ENCODE measurements at regions not wholly inside any gene's neighbourhood (a gene's known extent, or its start where the extent isn't known, plus 50 kb on each side); places are given as distances from the start of the nearest gene placed in this dataset.
A peak's percentile ranks its signal among the peaks of the same experiment; 100 is the strongest.

GRCh38 chr11:26264266-26264665, 67.7 kb upstream of the ANO3 start:
- H3K4me3 ChIP-seq (ENCODE audit: low read depth, low read length) = no peak overlapping the region
- no peaks in the 10 kb centered on the region for H3K36me3 ChIP-seq (ENCODE audit: control insufficient read depth, insufficient read depth, low read length)
- CTCF ChIA-PET = interaction anchor here (0.9 to 2.5 kb wide), 3 partner anchors 11 to 282 kb away, joined by 3 to 8 read pairs (median 3); no protein-coding TSS in a partner anchor
- DNase-seq (ENCODE audit: low read depth) = no peak
- H3K27me3 ChIP-seq (ENCODE audit: control insufficient read depth, insufficient read depth, low read length) = no peaks in the 10 kb centered on the region
- no peak for TF ChIP-seq CTCF (IDR thresholded peaks at IDR 0.05; ENCODE audit: insufficient read depth, low read depth, low read length)
- POLR2A ChIA-PET = no interaction called here

GRCh38 chr11:26268980-26269660, 62.8 kb upstream of the ANO3 start:
- H3K4me3 ChIP-seq (ENCODE audit: low read depth, low read length) = no peak overlapping the region
- no peak for TF ChIP-seq CTCF (IDR thresholded peaks at IDR 0.05; ENCODE audit: insufficient read depth, low read depth, low read length)
- POLR2A ChIA-PET = no interaction called here
- CTCF ChIA-PET = interaction anchor here (1.4 to 3.3 kb wide), 2 partner anchors 16 to 287 kb away, joined by 6 to 11 read pairs; no protein-coding TSS in a partner anchor
- no peak for DNase-seq (ENCODE audit: low read depth)
- no peaks in the 10 kb centered on the region for H3K36me3 ChIP-seq (ENCODE audit: control insufficient read depth, insufficient read depth, low read length)
- no peaks in the 10 kb centered on the region for H3K27me3 ChIP-seq (ENCODE audit: control insufficient read depth, insufficient read depth, low read length)

- TF ChIP-seq CTCF (IDR thresholded peaks at IDR 0.05; ENCODE audit: insufficient read depth, low read depth, low read length) = no peak
- no peaks in the 10 kb centered on the region for H3K27me3 ChIP-seq (ENCODE audit: control insufficient read depth, insufficient read depth, low read length)
- ChIA-PET POLR2A (no interaction called here), CTCF (interaction anchor here (3.3 kb wide), 1 partner anchor 290 kb away, joined by 11 read pairs; no protein-coding TSS in a partner anchor)
- H3K36me3 ChIP-seq (ENCODE audit: control insufficient read depth, insufficient read depth, low read length) = no peaks in the 10 kb centered on the region
- DNase-seq (ENCODE audit: low read depth) = no peak
- no peak overlapping the region for H3K4me3 ChIP-seq (ENCODE audit: low read depth, low read length)
Observed at GRCh38 chr11:26271666-26272065, 60.3 kb upstream of the ANO3 start.

- POLR2A ChIA-PET = no interaction called here
- CTCF ChIA-PET = interaction anchor here (0.6 to 0.7 kb wide), 2 partner anchors 49 to 295 kb away, joined by 5 read pairs; no protein-coding TSS in a partner anchor
- no peak overlapping the region for H3K4me3 ChIP-seq (ENCODE audit: low read depth, low read length)
- no peaks in the 10 kb centered on the region for H3K27me3 ChIP-seq (ENCODE audit: control insufficient read depth, insufficient read depth, low read length)
- peak; percentile 12 for DNase-seq (ENCODE audit: low read depth)
- no peaks in the 10 kb centered on the region for H3K36me3 ChIP-seq (ENCODE audit: control insufficient read depth, insufficient read depth, low read length)
- TF ChIP-seq CTCF (IDR thresholded peaks at IDR 0.05; ENCODE audit: insufficient read depth, low read depth, low read length) = peak; percentile 95
Observed at GRCh38 chr11:26276798-26277424, 55.0 kb upstream of the ANO3 start.

- Histone ChIP-seq H3K27me3 (ENCODE audit: control insufficient read depth, insufficient read depth, low read length) (no peaks in the 10 kb centered on the region), H3K4me3 (ENCODE audit: low read depth, low read length) (no peak overlapping the region), H3K36me3 (ENCODE audit: control insufficient read depth, insufficient read depth, low read length) (no peaks in the 10 kb centered on the region)
- TF ChIP-seq CTCF (IDR thresholded peaks at IDR 0.05; ENCODE audit: insufficient read depth, low read depth, low read length) = no peak
- ChIA-PET CTCF (interaction anchor here (0.6 kb wide), 1 partner anchor 13 kb away, joined by 3 read pairs; no protein-coding TSS in a partner anchor), POLR2A (no interaction called here)
- no peak for DNase-seq (ENCODE audit: low read depth)
Observed at GRCh38 chr11:26278354-26278753, 53.6 kb upstream of the ANO3 start.
